ENCODE measurements at regions not wholly inside any gene's neighbourhood (a gene's known extent, or its start where the extent isn't known, plus 50 kb on each side); places are given as distances from the start of the nearest gene placed in this dataset.

DNA sequence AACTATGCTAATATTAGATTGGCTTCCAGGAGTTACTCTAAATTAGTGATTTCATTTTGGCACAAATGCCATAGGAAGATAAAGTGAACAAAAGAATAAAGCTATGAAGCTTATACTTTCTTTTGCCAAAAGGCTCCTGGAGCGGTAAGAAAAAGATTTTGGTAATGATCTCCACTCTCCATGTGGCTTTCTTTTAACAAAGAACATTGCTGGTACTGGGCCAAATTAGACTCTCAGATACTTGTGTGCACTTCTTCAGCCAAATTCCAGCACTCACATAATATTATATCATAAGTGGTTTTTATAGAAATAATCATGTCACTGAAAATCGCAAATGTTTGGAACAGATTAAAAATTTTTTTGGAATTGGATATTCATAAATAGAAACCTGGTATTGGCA is 142.4 kb upstream of the FGF13 start:
- Histone ChIP-seq H3K9me3 (ENCODE audit: insufficient read depth in 2 of 2, low read depth in 1 of 2, low read length in 1 of 2) (no peaks in the 10 kb centered on the region), H3K14ac (ENCODE audit: insufficient read length) (no peak overlapping the region), H2AFZ (ENCODE audit: low read length) (no peak overlapping the region), H3K4me3 (ENCODE audit: extremely low read depth in 1 of 4, insufficient read depth in 2 of 4, low read depth in 3 of 4, low read length in 4 of 4) (no peak overlapping the region), H3K36me3 (ENCODE audit: control insufficient read depth in 2 of 4, insufficient read depth in 4 of 4, low read length in 3 of 4) (no peaks in the 10 kb centered on the region), H4K8ac (ENCODE audit: extremely low read depth, insufficient read depth, low read length) (no peak overlapping the region), H2AK5ac (ENCODE audit: low read depth, low read length) (no peak overlapping the region), H2BK20ac (ENCODE audit: low read length) (no peak overlapping the region), H3K4ac (replicated peaks; ENCODE audit: insufficient read length, low read depth, low read length) (no peak overlapping the region), H2BK15ac (ENCODE audit: low read length) (no peak overlapping the region), H3K4me2 (ENCODE audit: insufficient read depth in 1 of 2, low read depth in 2 of 2, low read length in 2 of 2) (no peak overlapping the region), H2BK5ac (ENCODE audit: low read depth, low read length) (no peak overlapping the region), H3K18ac (ENCODE audit: extremely low read depth, low read length) (no peak overlapping the region), H2BK120ac (replicated peaks; ENCODE audit: low read depth, low read length) (no peak overlapping the region), H3K79me1 (ENCODE audit: low read depth, low read length) (no peaks in the 10 kb centered on the region), H3K23me2 (ENCODE audit: low read depth, low read length) (no peaks in the 10 kb centered on the region; the same call in 1 of the 2 replicates), H4K91ac (replicated peaks; ENCODE audit: insufficient read length, low read length) (no peak overlapping the region), H3K27me3 (replicated peaks in 1 of 4; ENCODE audit: control insufficient read depth in 3 of 4, extremely low read depth in 1 of 4, insufficient read depth in 3 of 4, low read length in 3 of 4) (no peaks in the 10 kb centered on the region), H4K5ac (ENCODE audit: insufficient read length, low read depth, low read length) (no peak overlapping the region), H2BK12ac (ENCODE audit: low read depth, low read length) (no peak overlapping the region), H3K56ac (replicated peaks; ENCODE audit: insufficient read length, low read depth, low read length) (no peak overlapping the region), H3K9ac (replicated peaks in 1 of 4; ENCODE audit: extremely low read depth in 1 of 4, low read depth in 3 of 4, low read length in 3 of 4) (no peak overlapping the region), H3K23ac (ENCODE audit: insufficient read length) (no peak overlapping the region), H3K27ac (ENCODE audit: low read depth, low read length) (no peak overlapping the region), H3K4me1 (replicated peaks in 1 of 4; ENCODE audit: control insufficient read depth in 3 of 4, insufficient read depth in 4 of 4, low read length in 3 of 4) (no peaks in the 10 kb centered on the region), H4K20me1 (replicated peaks in 1 of 2; ENCODE audit: control insufficient read depth in 1 of 2, insufficient read depth in 2 of 2, low read length in 2 of 2) (no peaks in the 10 kb centered on the region), H3K79me2 (ENCODE audit: control insufficient read depth in 1 of 2, insufficient read depth in 2 of 2, low read length in 2 of 2) (no peaks in the 10 kb centered on the region)
- FAIRE-seq = no peak
- POLR2A ChIA-PET (ENCODE audit: partially characterized antibody) = no interaction called here
- no peak for DNase-seq (ENCODE audit: low read depth in 1 of 2, low spot score in 2 of 2)
- CTCF ChIA-PET (ENCODE audit: partially characterized antibody) = no interaction called here
- WGBS, 2 experiments (ENCODE audit: extremely low coverage in 1 of 2, insufficient coverage in 1 of 2, insufficient read length in 1 of 2, insufficient replicate concordance in 2 of 2, low coverage in 1 of 2, low lambda C conversion rate in 2 of 2, missing lambda C conversion rate in 1 of 2) = 96% methylated on average over 2 of the region's 2 CpGs; no CpG with 5 or more reads in 1 of the 2 experiments
- TF ChIP-seq RXRA (IDR thresholded peaks at IDR 0.05; ENCODE audit: insufficient read depth, low read depth, low read length) (no peak), MAX (IDR thresholded peaks at IDR 0.05) (no peak), E2F6 (IDR thresholded peaks at IDR 0.05) (no peak), SRF (IDR thresholded peaks at IDR 0.05; ENCODE audit: low read depth, low read length) (no peak), KDM5A (IDR thresholded peaks at IDR 0.05; ENCODE audit: low read length) (no peak), YY1 (IDR thresholded peaks at IDR 0.05; ENCODE audit: low read depth, low read length) (no peak), RFX5 (IDR thresholded peaks at IDR 0.05; ENCODE audit: borderline replicate concordance, low read depth, low read length) (no peak), CBX5 (IDR thresholded peaks at IDR 0.05; ENCODE audit: low read depth, low read length) (no peak), NANOG (IDR thresholded peaks at IDR 0.05; ENCODE audit: insufficient read depth, low read depth, low read length, poor library complexity, severe bottlenecking) (no peak), SIRT6 (IDR thresholded peaks at IDR 0.05; ENCODE audit: low read length) (no peak), TAF1 (IDR thresholded peaks at IDR 0.05; ENCODE audit: low read depth, low read length) (no peak), CTCF (IDR thresholded peaks at IDR 0.05; ENCODE audit: control extremely low read depth in 1 of 3, insufficient read depth in 1 of 3, low read depth in 1 of 3, low read length in 3 of 3) (no peak)
